ENCODE measurements at regions not wholly inside any gene's neighbourhood (a gene's known extent, or its start where the extent isn't known, plus 50 kb on each side); places are given as distances from the start of the nearest gene placed in this dataset.

GRCh38 chr2:60336442-60337141, 216.9 kb downstream of the BCL11A start:
- Histone ChIP-seq H3K27me3 (no peaks in the 10 kb centered on the region), H3K4me3 (ENCODE audit: low read depth, low read length) (no peak overlapping the region), H3K4me1 (no peaks in the 10 kb centered on the region; the same call in 1 of the 2 replicates), H3K9me3 (no peaks in the 10 kb centered on the region), H3K36me3 (no peaks in the 10 kb centered on the region)
- DNase-seq: no peak
- no peak for TF ChIP-seq CTCF (IDR thresholded peaks at IDR 0.05; ENCODE audit: low read depth, low read length)

- DNase-seq: no peak
- H3K9me3 ChIP-seq: no peaks in the 10 kb centered on the region
- TF ChIP-seq CTCF (IDR thresholded peaks at IDR 0.05; ENCODE audit: low read depth, low read length): no peak
Measured at GRCh38 chr2:60335533-60336237, 217.8 kb downstream of the BCL11A start.

GRCh38 chr2:60334610-60335009, 218.8 kb downstream of the BCL11A start:
- no peaks in the 10 kb centered on the region; the same call in 1 of the 2 replicates for H3K4me1 ChIP-seq
- TF ChIP-seq CTCF (IDR thresholded peaks at IDR 0.05; ENCODE audit: low read depth, low read length): no peak
- H3K36me3 ChIP-seq: no peaks in the 10 kb centered on the region
- no peak for DNase-seq
- no peaks in the 10 kb centered on the region for H3K27me3 ChIP-seq
- H3K9me3 ChIP-seq: no peaks in the 10 kb centered on the region
- H3K4me3 ChIP-seq (ENCODE audit: low read depth, low read length): no peak overlapping the region

More at GRCh38 chr2:60335533-60336237, 217.8 kb downstream of the BCL11A start:
- Histone ChIP-seq H3K27me3 (no peaks in the 10 kb centered on the region), H3K36me3 (no peaks in the 10 kb centered on the region), H3K4me1 (no peaks in the 10 kb centered on the region; the same call in 1 of the 2 replicates), H3K4me3 (ENCODE audit: low read depth, low read length) (no peak overlapping the region)

GRCh38 chr2:60333264-60333663, 220.2 kb downstream of the BCL11A start:
- Histone ChIP-seq H3K4me1 (no peaks in the 10 kb centered on the region; the same call in 1 of the 2 replicates), H3K9me3 (no peaks in the 10 kb centered on the region), H3K36me3 (no peaks in the 10 kb centered on the region), H3K4me3 (ENCODE audit: low read depth, low read length) (no peak overlapping the region), H3K27me3 (no peaks in the 10 kb centered on the region)
- DNase-seq: no peak
- TF ChIP-seq CTCF (IDR thresholded peaks at IDR 0.05; ENCODE audit: low read depth, low read length): no peak

- DNase-seq: no peak
- Histone ChIP-seq H3K9me3 (no peaks in the 10 kb centered on the region), H3K4me3 (ENCODE audit: low read depth, low read length) (no peak overlapping the region), H3K27me3 (no peaks in the 10 kb centered on the region), H3K36me3 (no peaks in the 10 kb centered on the region), H3K4me1 (no peaks in the 10 kb centered on the region; the same call in 1 of the 2 replicates)
- TF ChIP-seq CTCF (IDR thresholded peaks at IDR 0.05; ENCODE audit: low read depth, low read length): no peak
Measured at GRCh38 chr2:60331115-60331809, 222.2 kb downstream of the BCL11A start.

Measured in BE2C (cell line).